ENCODE measurements at regions not wholly inside any gene's neighbourhood (a gene's known extent, or its start where the extent isn't known, plus 50 kb on each side); places are given as distances from the start of the nearest gene placed in this dataset.

- TF ChIP-seq, protein P1, sequence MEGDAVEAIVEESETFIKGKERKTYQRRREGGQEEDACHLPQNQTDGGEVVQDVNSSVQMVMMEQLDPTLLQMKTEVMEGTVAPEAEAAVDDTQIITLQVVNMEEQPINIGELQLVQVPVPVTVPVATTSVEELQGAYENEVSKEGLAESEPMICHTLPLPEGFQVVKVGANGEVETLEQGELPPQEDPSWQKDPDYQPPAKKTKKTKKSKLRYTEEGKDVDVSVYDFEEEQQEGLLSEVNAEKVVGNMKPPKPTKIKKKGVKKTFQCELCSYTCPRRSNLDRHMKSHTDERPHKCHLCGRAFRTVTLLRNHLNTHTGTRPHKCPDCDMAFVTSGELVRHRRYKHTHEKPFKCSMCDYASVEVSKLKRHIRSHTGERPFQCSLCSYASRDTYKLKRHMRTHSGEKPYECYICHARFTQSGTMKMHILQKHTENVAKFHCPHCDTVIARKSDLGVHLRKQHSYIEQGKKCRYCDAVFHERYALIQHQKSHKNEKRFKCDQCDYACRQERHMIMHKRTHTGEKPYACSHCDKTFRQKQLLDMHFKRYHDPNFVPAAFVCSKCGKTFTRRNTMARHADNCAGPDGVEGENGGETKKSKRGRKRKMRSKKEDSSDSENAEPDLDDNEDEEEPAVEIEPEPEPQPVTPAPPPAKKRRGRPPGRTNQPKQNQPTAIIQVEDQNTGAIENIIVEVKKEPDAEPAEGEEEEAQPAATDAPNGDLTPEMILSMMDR (conservative IDR thresholded peaks at IDR 0.05) = no peak
- no peak overlapping the region for H3K27ac ChIP-seq
These were observed 173.8 kb upstream of the DCN start for GRCh38 chr12:91356405-91356804.

DNA sequence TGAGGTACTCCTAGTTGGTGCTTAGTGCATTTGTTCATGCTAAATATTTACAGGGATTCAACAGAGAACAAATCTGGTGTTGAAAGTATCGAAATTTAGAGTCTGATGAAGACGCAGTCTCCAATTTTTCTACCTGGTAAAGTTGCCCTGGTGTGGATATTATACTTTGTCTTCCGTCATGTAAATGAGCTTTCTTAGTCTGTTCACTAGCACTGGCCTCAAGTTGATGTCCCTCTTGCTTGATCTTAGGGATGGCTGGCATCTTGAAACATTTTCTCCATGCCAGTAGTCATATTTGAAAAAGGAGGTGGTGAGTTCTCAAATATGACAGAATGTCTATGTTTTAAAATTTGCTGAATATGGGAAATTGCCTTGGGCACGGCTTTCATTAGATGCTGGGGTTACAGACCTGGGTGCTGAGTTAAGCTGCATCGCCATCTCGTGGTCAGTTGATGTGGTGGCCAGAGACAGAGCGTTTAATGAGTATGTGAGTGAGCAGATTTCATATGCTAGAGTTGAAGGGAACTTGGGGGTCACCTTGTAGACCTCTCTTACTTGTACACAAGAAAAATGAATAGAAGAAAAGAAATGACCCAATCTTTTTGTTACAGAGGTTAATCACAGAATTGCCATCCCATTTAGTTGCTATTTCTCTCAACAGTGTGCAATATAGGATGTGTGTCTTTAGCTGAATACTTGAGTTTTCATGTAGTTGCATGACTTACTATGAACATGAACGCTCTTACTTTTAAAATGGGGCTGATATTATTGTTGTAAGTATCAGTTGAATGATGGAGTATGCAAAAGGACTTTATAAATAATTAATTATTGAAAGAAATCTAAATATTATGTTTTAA, 172.8 kb upstream of the DCN start:
- TF ChIP-seq, protein P1 (conservative IDR thresholded peaks at IDR 0.05) = peak; percentile 88
- H3K27ac ChIP-seq = no peak overlapping the region

DNA sequence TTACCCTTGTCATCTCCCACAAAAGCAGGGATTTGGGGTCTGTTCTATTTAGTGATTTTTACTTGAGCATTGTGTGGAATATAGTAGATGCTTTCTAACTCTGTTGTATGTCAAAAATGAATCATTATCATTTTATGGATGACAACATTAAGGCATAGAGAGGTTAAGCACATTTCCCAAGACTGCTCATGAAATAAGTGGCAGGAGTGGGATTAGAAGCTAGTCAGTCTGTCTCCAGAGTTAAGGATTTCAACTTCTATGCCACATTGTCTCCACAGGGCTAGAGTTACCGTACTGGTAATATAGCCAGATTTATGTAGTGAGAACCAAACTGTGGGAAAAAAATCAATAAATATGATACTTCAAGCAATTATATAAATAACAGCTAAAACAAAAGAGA, 170.6 kb upstream of the DCN start:
- no peak overlapping the region for H3K27ac ChIP-seq
- TF ChIP-seq, protein P1 (conservative IDR thresholded peaks at IDR 0.05) = no peak

DNA sequence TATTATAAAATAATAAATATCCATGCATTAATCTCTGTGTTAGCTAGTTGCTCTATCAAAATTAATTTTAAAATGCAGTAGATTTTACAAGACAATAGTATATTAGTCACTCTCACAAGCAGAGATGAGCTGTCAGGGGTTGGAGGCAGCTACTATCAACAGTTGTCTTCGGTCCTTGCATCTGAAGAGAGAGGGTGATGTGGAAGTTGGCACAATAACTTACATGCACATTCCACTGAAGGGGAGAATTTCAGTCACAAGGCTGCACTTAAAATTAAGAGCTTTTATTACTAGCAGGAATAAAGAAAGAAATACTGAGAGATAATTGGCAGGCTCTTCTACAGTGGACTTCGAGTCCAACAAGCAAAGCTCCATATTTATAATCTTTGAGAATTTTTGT, 166.9 kb upstream of the DCN start:
- TF ChIP-seq, protein P1 (conservative IDR thresholded peaks at IDR 0.05) = no peak

GRCh38 chr12:91347481-91348214, 165.0 kb upstream of the DCN start:
- TF ChIP-seq, protein P1 (conservative IDR thresholded peaks at IDR 0.05) = no peak
- no peak overlapping the region for H3K27ac ChIP-seq

More for the DNA sequence above, 166.9 kb upstream of the DCN start:
- H3K27ac ChIP-seq = no peak overlapping the region

- TF ChIP-seq, protein P1 (conservative IDR thresholded peaks at IDR 0.05) = no peak
- no peak overlapping the region for H3K27ac ChIP-seq
These were observed 164.2 kb upstream of the DCN start for GRCh38 chr12:91346827-91347226.

DNA sequence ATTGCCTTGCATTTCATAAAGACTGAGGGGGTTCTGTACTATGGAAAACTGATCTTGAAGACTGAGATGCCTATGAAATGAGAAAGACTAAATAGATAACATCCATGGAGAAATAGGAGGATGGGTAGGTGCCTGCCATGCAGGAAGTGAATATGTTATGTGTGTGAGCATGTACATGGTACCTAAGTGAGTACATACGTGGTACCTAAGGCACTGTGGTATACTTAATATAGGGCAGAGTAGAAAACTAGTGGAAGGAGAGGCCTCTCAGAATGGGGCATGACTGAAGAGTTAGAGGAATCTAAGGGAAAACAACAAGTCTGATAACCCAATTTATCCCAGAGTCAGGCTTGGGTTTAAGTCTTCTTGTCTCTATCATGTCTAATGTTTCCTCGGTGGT, 161.8 kb upstream of the DCN start:
- H3K27ac ChIP-seq = no peak overlapping the region
- TF ChIP-seq, protein P1 (conservative IDR thresholded peaks at IDR 0.05) = no peak
